Bronchial epithelial cell (primary cell): ENCODE measurements at regions not wholly inside any gene's neighbourhood (a gene's known extent, or its start where the extent isn't known, plus 50 kb on each side); places are given as distances from the start of the nearest gene placed in this dataset.

Experiments used
- DNase-seq: peaks from one replicate; pipeline ENCODE4 v3.0.0-alpha.2; 2010; ENCODE audit warnings: low read depth
- FAIRE-seq: peaks from 2 replicates; lab custom pipeline; 2011; peaks lifted over from hg19 to GRCh38; lab: Jason Lieb, UNC
- H3K27me3 ChIP-seq: 2 replicates; pipeline ENCODE4 v1.5.1; 2011; ENCODE audit warnings: low read length; ENCODE audit not compliant: control insufficient read depth, insufficient read depth
- H3K36me3 ChIP-seq: 2 replicates; pipeline ENCODE4 v1.5.1; 2011; ENCODE audit warnings: low read length; ENCODE audit not compliant: control insufficient read depth, insufficient read depth
- H3K4me3 ChIP-seq: 2 replicates; pipeline ENCODE4 v1.5.1; 2011; ENCODE audit warnings: mild to moderate bottlenecking, low read depth, low read length, control low read depth
- CTCF ChIP-seq: IDR thresholded peaks from 2 replicates; pipeline ENCODE4 v1.5.1; 2011; ENCODE audit warnings: mild to moderate bottlenecking, moderate library complexity, low read length, control low read depth, inconsistent platforms; ENCODE audit not compliant: insufficient read depth, severe bottlenecking

DNA sequence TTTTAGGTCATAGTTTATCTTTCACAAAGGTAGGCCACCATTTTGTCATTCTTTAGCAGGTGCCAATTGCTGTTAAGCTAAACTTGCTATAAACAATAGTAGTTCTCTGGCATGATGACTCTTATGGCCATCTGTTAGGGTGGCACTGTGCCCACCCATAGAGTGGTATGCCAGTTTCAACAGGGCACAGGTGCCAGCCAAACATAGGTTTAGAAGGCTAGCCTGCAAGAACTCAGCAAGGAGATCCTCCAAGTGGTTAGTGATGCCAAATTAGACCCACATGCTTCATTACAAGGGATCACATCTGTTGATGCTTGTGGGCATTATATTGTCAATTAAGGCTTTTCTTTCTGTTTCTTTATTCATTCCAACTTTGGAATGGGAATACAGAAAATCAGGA is 204.5 kb downstream of the FMR1NB start:
- no peaks in the 10 kb centered on the region for H3K36me3 ChIP-seq

GRCh38 chrX:148192547-148192946 is 211.4 kb downstream of the FMR1NB start:
- no peak for FAIRE-seq
- no peak for DNase-seq
- Histone ChIP-seq H3K36me3 (no peaks in the 10 kb centered on the region), H3K4me3 (no peak overlapping the region), H3K27me3 (no peaks in the 10 kb centered on the region)
- TF ChIP-seq CTCF, result no peak

More for the DNA sequence above, 204.5 kb downstream of the FMR1NB start:
- no peak overlapping the region for H3K4me3 ChIP-seq
- FAIRE-seq (no peak), DNase-seq (no peak)
- H3K27me3 ChIP-seq, result no peaks in the 10 kb centered on the region
- TF ChIP-seq CTCF, result no peak

GRCh38 chrX:148193759-148194158 is 212.6 kb downstream of the FMR1NB start:
- FAIRE-seq (no peak), DNase-seq (no peak)
- no peaks in the 10 kb centered on the region for H3K27me3 ChIP-seq

GRCh38 chrX:148203531-148203930 is 222.4 kb downstream of the FMR1NB start:
- H3K4me3 ChIP-seq, result no peak overlapping the region
- FAIRE-seq (no peak), DNase-seq (no peak)
- H3K27me3 ChIP-seq, result no peaks in the 10 kb centered on the region
- TF ChIP-seq CTCF, result no peak
- H3K36me3 ChIP-seq, result no peaks in the 10 kb centered on the region

More at GRCh38 chrX:148193759-148194158, 212.6 kb downstream of the FMR1NB start:
- no peak for TF ChIP-seq CTCF
- Histone ChIP-seq H3K4me3 (no peak overlapping the region), H3K36me3 (no peaks in the 10 kb centered on the region)

DNA sequence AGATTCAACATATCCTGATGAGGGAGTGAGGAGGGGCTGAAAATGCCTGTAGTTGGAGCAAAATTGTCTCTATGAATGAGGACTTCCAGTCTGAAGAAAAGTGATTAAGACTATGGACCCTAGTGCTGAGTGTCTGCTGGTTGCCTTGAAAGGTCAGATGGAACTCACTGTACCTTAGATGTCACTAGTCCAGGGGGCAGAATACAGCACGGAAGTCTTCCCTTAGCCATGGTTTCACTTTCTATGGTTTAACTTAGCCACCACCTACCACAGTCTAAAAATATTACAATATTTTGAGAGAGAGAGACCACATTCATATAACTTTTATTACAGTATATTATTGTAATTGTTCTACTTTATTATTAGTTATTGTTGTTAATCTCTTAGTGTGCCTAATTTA is 223.1 kb downstream of the FMR1NB start:
- DNase-seq, result no peak
- no peaks in the 10 kb centered on the region for H3K27me3 ChIP-seq
- FAIRE-seq, result no peak
- no peak for TF ChIP-seq CTCF
- H3K36me3 ChIP-seq, result no peaks in the 10 kb centered on the region
- H3K4me3 ChIP-seq, result no peak overlapping the region

GRCh38 chrX:148214786-148215185 is 233.6 kb downstream of the FMR1NB start:
- no peaks in the 10 kb centered on the region for H3K36me3 ChIP-seq
- H3K4me3 ChIP-seq, result no peak overlapping the region
- no peaks in the 10 kb centered on the region for H3K27me3 ChIP-seq
- DNase-seq, result no peak
- TF ChIP-seq CTCF, result no peak
- no peak for FAIRE-seq
